WTC11 (cell line): ENCODE measurements at regions not wholly inside any gene's neighbourhood (a gene's known extent, or its start where the extent isn't known, plus 50 kb on each side); places are given as distances from the start of the nearest gene placed in this dataset.

Experiments
- ATAC-seq: fragments of 200-7000 bp; cut with Tn5 transposase; 2 replicates; pipeline ENCODE4 v1.10.0; 2021; ENCODE audit warnings: mild to moderate bottlenecking, moderate library complexity
- CTCF ChIA-PET: fragments of 300-600 bp; sonication (Branson Sonifier 250); formaldehyde crosslinking; loops from one replicate; lab custom pipeline; 2021; ENCODE audit warnings: antibody characterized with exemption; lab: Charles Lee
- POLR2A ChIA-PET: fragments of 350-600 bp; sonication (Branson Sonifier 250); formaldehyde crosslinking; loops from one replicate; lab custom pipeline; 2021; ENCODE audit warnings: antibody characterized with exemption; lab: Charles Lee
- DNase-seq: peaks from one replicate; pipeline ENCODE4 v3.0.0; 2021; ENCODE audit warnings: low spot score
- H3K27ac Mint-ChIP-seq: 2 replicates; pipeline ENCODE4 v1.8.0; 2021; ENCODE audit warnings: mixed read lengths
- H3K27me3 Mint-ChIP-seq: 2 replicates; pipeline ENCODE4 v1.8.0; 2021; ENCODE audit warnings: low read depth, mild to moderate bottlenecking, moderate library complexity, mixed read lengths
- H3K36me3 Mint-ChIP-seq: 2 replicates; pipeline ENCODE4 v1.8.0; 2021; ENCODE audit warnings: mixed read lengths
- H3K4me1 Mint-ChIP-seq: 2 replicates; pipeline ENCODE4 v1.8.0; 2022; ENCODE audit warnings: mixed read lengths
- H3K4me3 Mint-ChIP-seq: 2 replicates; pipeline ENCODE4 v1.8.0; 2021; ENCODE audit warnings: mild to moderate bottlenecking, moderate library complexity, mixed read lengths
- H3K9me3 Mint-ChIP-seq: 2 replicates; pipeline ENCODE4 v1.8.0; 2021; ENCODE audit warnings: mixed read lengths
- ATF6 ChIP-seq: sonication (generic); formaldehyde crosslinking; IDR thresholded peaks from 2 replicates; pipeline ENCODE4 v1.8.1; 2023; ENCODE audit warnings: mild to moderate bottlenecking, missing genetic modification reagents
- CBFB ChIP-seq: sonication (generic); formaldehyde crosslinking; IDR thresholded peaks from 2 replicates; pipeline ENCODE4 v1.8.1; 2022; ENCODE audit warnings: mild to moderate bottlenecking, low read depth, missing genetic modification reagents
- CDX4 ChIP-seq: fragments of 250-450 bp; sonication (Bioruptor Pico); IDR thresholded peaks from 2 replicates; pipeline ENCODE4 v1.9.0; 2021; ENCODE audit warnings: moderate library complexity, mild to moderate bottlenecking, inconsistent platforms, borderline replicate concordance
- CTCF ChIP-seq: fragments of 200-600 bp; IDR thresholded peaks from 2 replicates; pipeline ENCODE4 v1.8.0; 2022; ENCODE audit warnings: antibody characterized with exemption
- E2F1 ChIP-seq: sonication (generic); formaldehyde crosslinking; IDR thresholded peaks from 2 replicates; pipeline ENCODE4 v1.8.0; 2022; ENCODE audit warnings: mild to moderate bottlenecking, missing genetic modification reagents
- EMX1 ChIP-seq: fragments of 250-450 bp; sonication (Bioruptor Pico); IDR thresholded peaks from 2 replicates; pipeline ENCODE4 v1.8.0; 2021; ENCODE audit warnings: mild to moderate bottlenecking
- ESRRA ChIP-seq: sonication (generic); formaldehyde crosslinking; IDR thresholded peaks from 2 replicates; pipeline ENCODE4 v1.8.1; 2022; ENCODE audit warnings: mild to moderate bottlenecking, missing genetic modification reagents, borderline replicate concordance
- JUN ChIP-seq: sonication (generic); formaldehyde crosslinking; IDR thresholded peaks from 2 replicates; pipeline ENCODE4 v1.8.0; 2023; ENCODE audit warnings: mild to moderate bottlenecking, missing genetic modification reagents
- KAT7 ChIP-seq: sonication (generic); formaldehyde crosslinking; IDR thresholded peaks from 2 replicates; pipeline ENCODE4 v1.8.1; 2023; ENCODE audit warnings: missing genetic modification reagents, mild to moderate bottlenecking, borderline replicate concordance
- NR2C2 ChIP-seq: sonication (generic); formaldehyde crosslinking; IDR thresholded peaks from 2 replicates; pipeline ENCODE4 v1.8.0; 2022; ENCODE audit warnings: mild to moderate bottlenecking, missing genetic modification reagents
- RELA ChIP-seq: sonication (generic); formaldehyde crosslinking; IDR thresholded peaks from 2 replicates; pipeline ENCODE4 v1.8.1; 2022; ENCODE audit warnings: missing genetic modification reagents, mild to moderate bottlenecking, borderline replicate concordance
- SMAD4 ChIP-seq: sonication (generic); formaldehyde crosslinking; IDR thresholded peaks from 2 replicates; pipeline ENCODE4 v1.8.0; 2022; ENCODE audit warnings: mild to moderate bottlenecking, missing genetic modification reagents
- SOX15 ChIP-seq: fragments of 250-450 bp; sonication (Bioruptor Pico); IDR thresholded peaks from 2 replicates; pipeline ENCODE4 v1.9.0; 2021; ENCODE audit warnings: mild to moderate bottlenecking
- SP1 ChIP-seq: sonication (generic); formaldehyde crosslinking; conservative IDR thresholded peaks from 2 replicates; pipeline ENCODE4 v1.8.1; 2022; ENCODE audit warnings: missing genetic modification reagents
- STAT6 ChIP-seq: sonication (generic); formaldehyde crosslinking; conservative IDR thresholded peaks from 2 replicates; pipeline ENCODE4 v1.8.1; 2023; ENCODE audit warnings: mild to moderate bottlenecking, low read depth, missing genetic modification reagents, moderate library complexity
- TEAD1 ChIP-seq: sonication (generic); formaldehyde crosslinking; IDR thresholded peaks from 2 replicates; pipeline ENCODE4 v1.8.0; 2022; ENCODE audit warnings: mild to moderate bottlenecking, missing genetic modification reagents
- USF2 ChIP-seq: sonication (generic); formaldehyde crosslinking; IDR thresholded peaks from 2 replicates; pipeline ENCODE4 v1.8.1; 2023; ENCODE audit warnings: mild to moderate bottlenecking, missing genetic modification reagents, moderate library complexity
- ZBTB43 ChIP-seq: sonication (generic); formaldehyde crosslinking; IDR thresholded peaks from 2 replicates; pipeline ENCODE4 v1.8.1; 2023; ENCODE audit warnings: mild to moderate bottlenecking, missing genetic modification reagents
- ZNF232 ChIP-seq: sonication (generic); formaldehyde crosslinking; IDR thresholded peaks from 2 replicates; pipeline ENCODE4 v1.8.0; 2022; ENCODE audit warnings: mild to moderate bottlenecking, missing genetic modification reagents
- ZNF263 ChIP-seq: sonication (generic); formaldehyde crosslinking; IDR thresholded peaks from 2 replicates; pipeline ENCODE4 v1.8.1; 2022; ENCODE audit warnings: low read depth, mild to moderate bottlenecking, moderate library complexity, missing genetic modification reagents
- ZNF425 ChIP-seq: fragments of 250-450 bp; sonication (Bioruptor Pico); conservative IDR thresholded peaks from 2 replicates; pipeline ENCODE4 v1.9.0; 2021; ENCODE audit warnings: mild to moderate bottlenecking

- TF ChIP-seq NR2C2 (CRISPR knock-in tag) (no peak), CBFB (CRISPR knock-in tag) (no peak), KAT7 (no peak), ATF6 (CRISPR knock-in tag) (no peak), SOX15 (CRISPR knock-in tag) (no peak), ESRRA (no peak), ZNF263 (no peak), CDX4 (CRISPR knock-in tag) (no peak)
- TF ChIP-seq, all 79 proteins: peak for 0
- Mint-ChIP-seq H3K9me3 (peaks cover 29% of the 10 kb centered on the region), H3K27me3 (no peaks in the 10 kb centered on the region), H3K36me3 (peaks cover 10% of the 10 kb centered on the region), H3K27ac (no peak overlapping the region), H3K4me3 (no peak overlapping the region), H3K4me1 (no peaks in the 10 kb centered on the region)
- ATAC-seq (no peak), DNase-seq (no peak)
- CTCF ChIA-PET: no interaction called here
- POLR2A ChIA-PET: no interaction called here
Observed at GRCh38 chr10:16271571-16271970, 165.2 kb upstream of the PTER start.

- no peak for TF ChIP-seq USF2 (CRISPR knock-in tag)
- no peak for TF ChIP-seq TEAD1
- no peak for TF ChIP-seq E2F1 (CRISPR knock-in tag)
- TF ChIP-seq EMX1 (CRISPR knock-in tag): no peak
- no peak for TF ChIP-seq SMAD4
- no peak for TF ChIP-seq ZNF232 (CRISPR knock-in tag)
- no peak for TF ChIP-seq RELA (CRISPR knock-in tag)
- TF ChIP-seq ZBTB43 (CRISPR knock-in tag): no peak
- TF ChIP-seq STAT6 (CRISPR knock-in tag): no peak
- no peak for TF ChIP-seq ZNF425
- TF ChIP-seq JUN (CRISPR knock-in tag): no peak
- TF ChIP-seq SP1: no peak
- TF ChIP-seq CTCF: no peak
- no peak overlapping the region for H3K4me3 Mint-ChIP-seq
- DNase-seq: no peak
- no peak overlapping the region for H3K27ac Mint-ChIP-seq
- no peaks in the 10 kb centered on the region for H3K27me3 Mint-ChIP-seq
- ATAC-seq: no peak
- peaks cover 16% of the 10 kb centered on the region for H3K36me3 Mint-ChIP-seq
- no peaks in the 10 kb centered on the region for H3K4me1 Mint-ChIP-seq
- CTCF ChIA-PET: no interaction called here
- POLR2A ChIA-PET: no interaction called here
- H3K9me3 Mint-ChIP-seq: peaks cover 33% of the 10 kb centered on the region
Observed at GRCh38 chr10:16274911-16275310, 161.9 kb upstream of the PTER start.
